ENCODE measurements at regions not wholly inside any gene's neighbourhood (a gene's known extent, or its start where the extent isn't known, plus 50 kb on each side); places are given as distances from the start of the nearest gene placed in this dataset.

- no peak for DNase-seq (ENCODE audit: low spot score)
These were observed 60.9 kb upstream of the CHRM2 start for GRCh38 chr7:136807598-136807997.

- no peak for DNase-seq (ENCODE audit: low spot score)
These were observed 65.4 kb upstream of the CHRM2 start for GRCh38 chr7:136803028-136803427.

GRCh38 chr7:136783934-136784333, 84.5 kb upstream of the CHRM2 start:
- DNase-seq (ENCODE audit: low spot score): no peak

GRCh38 chr7:136741941-136742340, 126.5 kb upstream of the CHRM2 start:
- DNase-seq (ENCODE audit: low spot score): peak; percentile 37

- no peak for DNase-seq (ENCODE audit: low spot score)
These were observed 139.5 kb upstream of the CHRM2 start for GRCh38 chr7:136728945-136729344.

- no peak for DNase-seq (ENCODE audit: low spot score)
These were observed 142.0 kb upstream of the CHRM2 start for GRCh38 chr7:136726460-136726859.

- DNase-seq (ENCODE audit: low spot score): no peak
These were observed 150.4 kb upstream of the CHRM2 start for GRCh38 chr7:136717910-136718557.

GRCh38 chr7:136714062-136714461, 154.4 kb upstream of the CHRM2 start:
- DNase-seq (ENCODE audit: low spot score): no peak

- no peak for DNase-seq (ENCODE audit: low spot score)
These were observed 157.7 kb upstream of the CHRM2 start for GRCh38 chr7:136710751-136711150.

GRCh38 chr7:136709876-136710275, 158.6 kb upstream of the CHRM2 start:
- no peak for DNase-seq (ENCODE audit: low spot score)

GRCh38 chr7:136702913-136703312, 165.5 kb upstream of the CHRM2 start:
- no peak for DNase-seq (ENCODE audit: low spot score)

- no peak for DNase-seq (ENCODE audit: low spot score)
These were observed 169.5 kb upstream of the CHRM2 start for GRCh38 chr7:136698977-136699376.

GRCh38 chr7:136698231-136698630, 170.2 kb upstream of the CHRM2 start:
- DNase-seq (ENCODE audit: low spot score): no peak

GRCh38 chr7:136697271-136697670, 171.2 kb upstream of the CHRM2 start:
- no peak for DNase-seq (ENCODE audit: low spot score)

- DNase-seq (ENCODE audit: low spot score): no peak
These were observed 175.0 kb upstream of the CHRM2 start for GRCh38 chr7:136693166-136694119.

- DNase-seq (ENCODE audit: low spot score): no peak
These were observed 176.2 kb upstream of the CHRM2 start for GRCh38 chr7:136692221-136692620.

GRCh38 chr7:136688601-136689000, 179.9 kb upstream of the CHRM2 start:
- no peak for DNase-seq (ENCODE audit: low spot score)

- peak; percentile 29 for DNase-seq (ENCODE audit: low spot score)
These were observed 180.6 kb upstream of the CHRM2 start for GRCh38 chr7:136687693-136688322.

- DNase-seq (ENCODE audit: low spot score): no peak
These were observed 182.8 kb upstream of the CHRM2 start for GRCh38 chr7:136685501-136686173.

- peak; percentile 57 for DNase-seq (ENCODE audit: low spot score)
These were observed 190.7 kb upstream of the CHRM2 start for GRCh38 chr7:136677471-136678365.

- no peak for DNase-seq (ENCODE audit: low spot score)
These were observed 200.9 kb upstream of the CHRM2 start for GRCh38 chr7:136667584-136667983.

All from kidney tubule cell (primary cell).